ENCODE measurements at regions not wholly inside any gene's neighbourhood (a gene's known extent, or its start where the extent isn't known, plus 50 kb on each side); places are given as distances from the start of the nearest gene placed in this dataset.

- no peaks in the 10 kb centered on the region for H3K36me3 ChIP-seq (ENCODE audit: control insufficient read depth in 4 of 4, insufficient read depth in 3 of 4, low read depth in 1 of 4, low read length in 3 of 4)
- no peak overlapping the region for H3K27ac ChIP-seq (ENCODE audit: low read depth in 1 of 2, low read length in 2 of 2)
- 43% methylated on average over 1 of the region's 1 CpG for WGBS
- H3K9me3 ChIP-seq (ENCODE audit: control insufficient read depth in 4 of 4, low read length in 3 of 4) = no peaks in the 10 kb centered on the region
- H3K4me1 ChIP-seq (ENCODE audit: control insufficient read depth in 4 of 4, insufficient read depth in 4 of 4, low read length in 3 of 4) = no peaks in the 10 kb centered on the region
- H3K4me3 ChIP-seq (ENCODE audit: low read depth in 1 of 3, low read length in 3 of 3) = no peak overlapping the region
- no peak for DNase-seq (ENCODE audit: low spot score)
- no peak overlapping the region for H3K9ac ChIP-seq (ENCODE audit: low read depth in 1 of 2, low read length in 2 of 2)
- TF ChIP-seq RXRA (IDR thresholded peaks at IDR 0.05) (no peak), MAX (IDR thresholded peaks at IDR 0.05) (no peak), EGR1 (IDR thresholded peaks at IDR 0.05; ENCODE audit: low read depth in 2 of 2) (no peak), GABPA (IDR thresholded peaks at IDR 0.05 in 1 of 2, conservative IDR thresholded peaks at IDR 0.05 in 1 of 2) (no peak), SP1 (IDR thresholded peaks at IDR 0.05) (no peak), ZBTB33 (IDR thresholded peaks at IDR 0.05) (no peak), FOXA2 (IDR thresholded peaks at IDR 0.05) (no peak), HNF4G (IDR thresholded peaks at IDR 0.05) (no peak), HNF4A (conservative IDR thresholded peaks at IDR 0.05) (no peak), YY1 (IDR thresholded peaks at IDR 0.05) (no peak), TAF1 (conservative IDR thresholded peaks at IDR 0.05) (no peak), RAD21 (IDR thresholded peaks at IDR 0.05) (no peak), CTCF (IDR thresholded peaks at IDR 0.05; ENCODE audit: low read depth, low read length, missing input control) (no peak), REST (IDR thresholded peaks at IDR 0.05) (no peak), NR2F2 (IDR thresholded peaks at IDR 0.05) (no peak), JUND (IDR thresholded peaks at IDR 0.05) (no peak), FOXA1 (IDR thresholded peaks at IDR 0.05) (no peak), ATF3 (IDR thresholded peaks at IDR 0.05) (no peak)
- H3K27me3 ChIP-seq (ENCODE audit: control insufficient read depth in 4 of 4, insufficient read depth in 4 of 4, low read length in 3 of 4) = no peaks in the 10 kb centered on the region
Measured at GRCh38 chr6:92708945-92709344, 710.4 kb downstream of the EPHA7 start.

Measured in liver (tissue), 8 donors.